ENCODE measurements at regions not wholly inside any gene's neighbourhood (a gene's known extent, or its start where the extent isn't known, plus 50 kb on each side); places are given as distances from the start of the nearest gene placed in this dataset.
A peak's percentile ranks its signal among the peaks of the same experiment; 100 is the strongest.

DNA sequence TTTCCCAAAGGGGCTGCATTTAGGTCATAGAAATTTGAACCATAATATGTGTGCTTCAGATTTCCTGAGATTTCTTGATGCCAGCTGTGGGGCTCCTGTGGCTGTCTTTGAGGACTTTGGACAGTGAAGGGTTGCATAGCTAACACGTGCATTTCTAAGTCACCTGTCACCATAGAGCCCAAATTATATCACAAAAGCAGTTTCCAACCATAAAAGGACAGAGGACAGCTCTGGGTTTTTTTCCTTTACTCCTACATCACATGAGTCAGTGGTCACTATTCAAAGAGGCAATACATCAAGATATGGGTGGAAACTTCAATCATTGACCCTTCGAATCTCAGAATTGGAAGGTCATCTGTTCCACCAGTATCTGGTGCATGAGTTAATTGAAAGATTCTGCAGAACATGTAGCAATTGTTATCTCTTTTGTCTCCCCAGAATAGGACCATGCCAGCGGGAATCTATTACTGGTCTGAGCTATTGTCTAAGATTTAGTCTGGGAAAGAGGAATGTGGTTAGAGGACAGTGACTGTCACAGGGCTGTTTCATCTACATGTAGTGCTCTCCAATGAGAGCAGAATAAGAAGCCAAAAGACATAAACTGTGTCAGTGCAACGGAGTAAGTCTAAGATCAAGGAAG, 133.5 kb downstream of the AASDH start:
- in situ Hi-C loops (cut with HindIII; ENCODE audit: low pct_unique_long_range_greater_than_20kb, low sequenced_read_pairs) = no loop called here
- no peak for TF ChIP-seq JUND (IDR thresholded peaks at IDR 0.05; ENCODE audit: low read depth)
- no peak for DNase-seq (ENCODE audit: low read depth in 1 of 2, low spot score in 1 of 2)

DNA sequence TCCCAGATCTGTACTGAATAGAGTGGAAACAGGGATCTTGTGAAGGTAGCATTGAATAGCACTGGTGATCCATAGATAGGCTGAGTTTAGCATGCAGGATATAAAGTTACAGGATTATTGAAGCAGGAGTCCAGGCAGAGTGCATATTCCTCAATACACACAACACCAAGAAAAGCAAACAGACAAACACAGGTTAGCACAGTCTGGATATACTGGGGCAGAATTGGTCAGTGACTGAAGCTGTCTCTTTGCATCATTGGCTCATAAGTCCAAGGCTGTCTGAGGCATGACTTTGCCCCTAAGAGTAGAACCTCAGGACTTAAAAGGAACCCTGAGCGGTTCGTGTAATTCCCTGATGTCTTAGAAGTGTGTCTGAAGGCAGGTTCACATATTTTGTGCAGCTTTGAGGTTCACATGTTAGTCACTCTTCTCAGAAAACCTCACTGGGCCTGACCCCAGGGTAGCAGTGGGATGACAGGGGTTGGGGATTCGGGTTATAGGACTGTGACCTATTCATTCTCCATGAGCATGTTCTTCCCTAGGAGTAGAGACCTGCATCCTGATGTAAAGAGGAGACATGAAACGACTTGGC, 134.6 kb downstream of the AASDH start:
- in situ Hi-C loops (cut with HindIII; ENCODE audit: low pct_unique_long_range_greater_than_20kb, low sequenced_read_pairs) = no loop called here
- DNase-seq (ENCODE audit: low read depth in 1 of 2, low spot score in 1 of 2) = peak in 1 of 2 experiments; percentile 2
- TF ChIP-seq JUND (IDR thresholded peaks at IDR 0.05; ENCODE audit: low read depth) = no peak

DNA sequence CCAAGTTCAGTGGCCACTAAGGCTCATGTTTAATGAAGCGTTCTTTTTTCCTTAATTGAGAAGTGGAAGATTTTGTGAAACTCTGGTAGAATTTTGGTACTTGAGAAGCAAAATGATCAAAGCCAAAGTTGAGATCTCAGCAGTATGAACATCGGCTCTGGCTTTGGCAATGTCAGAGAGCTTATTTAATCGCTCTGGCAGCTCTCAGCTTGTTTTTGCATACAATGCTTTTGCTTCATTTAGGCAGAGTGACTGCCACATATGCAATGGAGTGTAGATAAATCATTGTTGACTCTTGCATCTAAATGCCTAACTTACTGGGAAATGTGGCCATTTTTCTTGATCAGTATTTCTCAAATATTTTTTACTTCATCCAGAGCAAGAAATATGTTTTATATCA, 135.7 kb downstream of the AASDH start:
- DNase-seq (ENCODE audit: low read depth in 1 of 2, low spot score in 1 of 2) = no peak
- TF ChIP-seq JUND (IDR thresholded peaks at IDR 0.05; ENCODE audit: low read depth) = no peak
- in situ Hi-C loops (cut with HindIII; ENCODE audit: low pct_unique_long_range_greater_than_20kb, low sequenced_read_pairs) = no loop called here

DNA sequence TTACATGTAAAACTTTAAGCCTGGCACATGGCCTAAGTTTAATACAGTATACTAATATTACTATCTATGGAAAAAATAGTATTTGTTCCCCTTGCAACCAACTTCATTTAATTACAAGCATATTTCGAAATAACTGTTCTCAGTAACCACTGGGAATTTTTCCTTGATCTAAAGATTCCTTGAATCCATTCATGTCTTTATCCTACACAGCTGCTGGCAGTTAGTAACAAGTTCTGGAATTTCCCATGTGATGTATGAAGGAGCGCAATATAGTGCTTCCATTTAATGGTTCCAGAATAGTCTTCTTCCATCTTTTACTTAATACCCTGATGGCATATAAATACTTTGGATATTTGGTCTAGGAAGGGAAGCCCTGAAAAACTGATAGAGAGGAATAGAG, 136.5 kb downstream of the AASDH start:
- in situ Hi-C loops (cut with HindIII; ENCODE audit: low pct_unique_long_range_greater_than_20kb, low sequenced_read_pairs) = no loop called here
- no peak for TF ChIP-seq JUND (IDR thresholded peaks at IDR 0.05; ENCODE audit: low read depth)
- no peak for DNase-seq (ENCODE audit: low read depth in 1 of 2, low spot score in 1 of 2)

DNA sequence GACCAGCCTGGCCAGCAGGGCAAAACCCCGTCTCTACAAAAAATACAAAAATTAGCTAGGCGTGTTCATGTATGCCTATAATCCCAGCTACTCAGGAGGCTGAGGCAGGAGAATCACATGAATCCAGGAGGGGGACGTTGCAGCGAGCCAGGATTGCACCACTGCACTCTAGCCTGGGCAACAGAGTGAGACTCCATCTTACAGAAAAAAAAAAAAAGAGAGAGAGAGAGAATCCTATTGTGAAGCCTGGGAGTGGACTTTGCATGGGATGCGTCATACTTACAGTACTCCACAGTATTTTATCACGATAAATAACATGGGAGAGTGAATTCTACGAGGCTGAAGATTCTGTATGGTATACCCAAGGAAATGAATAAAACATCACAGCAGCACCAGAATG, 139.6 kb downstream of the AASDH start:
- in situ Hi-C loops (cut with HindIII; ENCODE audit: low pct_unique_long_range_greater_than_20kb, low sequenced_read_pairs) = no loop called here
- TF ChIP-seq JUND (IDR thresholded peaks at IDR 0.05; ENCODE audit: low read depth) = no peak
- DNase-seq (ENCODE audit: low read depth in 1 of 2, low spot score in 1 of 2) = no peak

DNA sequence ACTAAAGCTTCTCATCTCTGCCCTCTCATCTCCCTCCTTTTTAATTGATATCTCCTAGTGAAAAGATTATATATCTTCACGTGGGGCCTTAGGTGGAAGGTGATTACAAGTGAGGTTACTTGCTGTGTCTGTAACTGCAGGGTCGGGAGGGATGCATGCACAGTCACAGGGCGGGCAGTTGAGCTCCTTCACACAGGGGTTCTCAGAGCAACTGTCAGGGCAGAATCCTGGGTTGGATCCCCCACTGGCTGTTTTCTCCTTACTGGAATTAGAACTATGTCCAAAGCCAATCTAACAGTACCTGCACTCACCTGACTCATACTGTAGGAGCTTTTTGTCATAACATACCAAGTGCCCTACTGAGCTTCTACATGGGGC, 141.1 kb downstream of the AASDH start:
- in situ Hi-C loops (cut with HindIII; ENCODE audit: low pct_unique_long_range_greater_than_20kb, low sequenced_read_pairs) = no loop called here
- no peak for DNase-seq (ENCODE audit: low read depth in 1 of 2, low spot score in 1 of 2)
- no peak for TF ChIP-seq JUND (IDR thresholded peaks at IDR 0.05; ENCODE audit: low read depth)

DNA sequence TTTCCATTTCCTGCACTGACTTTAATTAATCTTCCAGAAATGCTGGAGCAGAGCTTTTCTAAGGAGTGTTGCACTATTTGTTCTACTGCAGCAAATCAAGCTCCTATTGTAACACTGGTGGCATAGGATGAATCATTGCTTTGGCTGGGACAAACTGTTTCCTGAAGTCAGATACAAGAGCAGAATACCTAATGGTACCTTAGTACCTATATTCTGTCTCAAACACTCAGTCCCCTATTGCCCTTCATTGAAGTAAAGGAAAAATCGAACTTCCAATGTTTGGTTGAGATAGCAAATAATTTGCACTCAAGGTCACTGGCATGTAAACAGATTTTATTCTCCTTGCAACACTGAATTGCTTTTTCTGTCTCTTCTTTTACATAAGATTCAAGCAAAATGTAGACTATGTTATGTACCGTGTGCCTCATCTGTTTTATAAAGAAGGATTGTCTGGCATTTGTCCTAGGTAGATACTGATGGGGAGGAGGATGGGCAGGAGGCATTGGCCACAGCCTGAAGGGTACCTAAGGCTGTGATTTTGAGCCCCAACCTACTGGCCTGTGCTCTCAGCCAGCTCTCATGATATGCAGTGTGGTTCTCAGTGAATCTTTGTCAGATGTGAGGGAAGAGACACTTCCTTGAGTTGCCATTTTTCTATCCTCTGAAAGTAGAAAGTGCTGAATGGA, 141.6 kb downstream of the AASDH start:
- in situ Hi-C loops (cut with HindIII; ENCODE audit: low pct_unique_long_range_greater_than_20kb, low sequenced_read_pairs) = no loop called here
- no peak for TF ChIP-seq JUND (IDR thresholded peaks at IDR 0.05; ENCODE audit: low read depth)
- DNase-seq (ENCODE audit: low read depth in 1 of 2, low spot score in 1 of 2) = no peak

DNA sequence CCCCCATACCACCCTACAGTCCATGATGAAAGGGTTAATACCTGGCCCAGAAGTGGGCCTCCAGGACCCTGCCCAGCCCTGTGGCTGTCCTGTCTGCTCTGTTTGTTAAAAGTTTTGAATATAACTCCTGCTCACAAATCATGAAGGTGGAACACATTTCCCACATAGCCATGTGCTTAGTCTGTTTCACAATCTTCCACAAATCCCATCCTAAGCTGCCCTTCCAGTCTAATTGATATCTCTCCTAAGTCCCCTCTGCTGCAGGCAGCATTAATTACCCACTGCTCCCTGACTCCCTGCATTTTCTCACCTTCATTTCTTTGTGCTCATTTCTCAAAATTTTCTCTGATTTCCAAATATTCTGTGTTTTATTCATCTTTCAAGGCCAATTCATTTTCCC, 142.6 kb downstream of the AASDH start:
- TF ChIP-seq JUND (IDR thresholded peaks at IDR 0.05; ENCODE audit: low read depth) = no peak
- in situ Hi-C loops (cut with HindIII; ENCODE audit: low pct_unique_long_range_greater_than_20kb, low sequenced_read_pairs) = no loop called here
- DNase-seq (ENCODE audit: low read depth in 1 of 2, low spot score in 1 of 2) = no peak

DNA sequence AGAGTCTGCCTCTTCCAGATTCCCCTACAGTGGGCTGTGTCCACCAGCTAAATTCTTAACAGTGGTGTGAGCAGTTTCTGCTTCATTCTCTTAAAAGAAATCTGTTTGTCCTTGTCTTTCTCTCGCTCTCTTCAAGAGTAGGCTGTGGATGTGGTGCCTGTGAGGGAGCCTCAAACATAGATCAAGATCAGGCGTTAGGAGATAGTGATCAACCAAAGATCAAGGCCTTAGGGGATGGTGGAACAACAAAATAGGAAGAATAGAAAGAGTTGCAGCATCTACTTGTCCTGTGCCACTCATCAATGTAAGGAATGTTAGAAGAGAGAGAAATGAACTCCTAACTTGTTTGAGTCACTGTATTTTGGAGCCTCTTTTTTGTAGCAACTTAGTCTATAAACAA, 144.2 kb downstream of the AASDH start:
- in situ Hi-C loops (cut with HindIII; ENCODE audit: low pct_unique_long_range_greater_than_20kb, low sequenced_read_pairs) = no loop called here
- TF ChIP-seq JUND (IDR thresholded peaks at IDR 0.05; ENCODE audit: low read depth) = no peak
- DNase-seq (ENCODE audit: low read depth in 1 of 2, low spot score in 1 of 2) = no peak

DNA sequence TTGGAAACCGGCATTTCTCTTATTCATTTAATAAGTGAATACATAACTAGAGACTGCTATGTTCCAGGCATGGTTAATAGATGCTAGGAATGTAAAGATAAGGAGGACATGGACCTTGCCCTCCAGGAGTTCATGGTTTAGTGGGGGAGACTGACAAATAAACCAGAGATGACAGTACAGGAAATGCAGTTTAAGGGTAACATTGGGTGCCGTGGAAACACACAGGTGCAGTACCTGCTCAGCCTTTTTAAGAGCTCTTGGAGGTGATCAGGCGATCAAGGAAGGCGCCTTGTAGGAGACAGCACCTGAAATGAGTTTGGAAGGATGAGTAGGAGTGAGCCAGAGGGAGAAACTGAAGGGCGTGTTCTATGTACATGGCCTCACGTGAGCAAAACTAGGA, 145.8 kb downstream of the AASDH start:
- no peak for DNase-seq (ENCODE audit: low read depth in 1 of 2, low spot score in 1 of 2)
- no peak for TF ChIP-seq JUND (IDR thresholded peaks at IDR 0.05; ENCODE audit: low read depth)
- in situ Hi-C loops (cut with HindIII; ENCODE audit: low pct_unique_long_range_greater_than_20kb, low sequenced_read_pairs) = no loop called here

DNA sequence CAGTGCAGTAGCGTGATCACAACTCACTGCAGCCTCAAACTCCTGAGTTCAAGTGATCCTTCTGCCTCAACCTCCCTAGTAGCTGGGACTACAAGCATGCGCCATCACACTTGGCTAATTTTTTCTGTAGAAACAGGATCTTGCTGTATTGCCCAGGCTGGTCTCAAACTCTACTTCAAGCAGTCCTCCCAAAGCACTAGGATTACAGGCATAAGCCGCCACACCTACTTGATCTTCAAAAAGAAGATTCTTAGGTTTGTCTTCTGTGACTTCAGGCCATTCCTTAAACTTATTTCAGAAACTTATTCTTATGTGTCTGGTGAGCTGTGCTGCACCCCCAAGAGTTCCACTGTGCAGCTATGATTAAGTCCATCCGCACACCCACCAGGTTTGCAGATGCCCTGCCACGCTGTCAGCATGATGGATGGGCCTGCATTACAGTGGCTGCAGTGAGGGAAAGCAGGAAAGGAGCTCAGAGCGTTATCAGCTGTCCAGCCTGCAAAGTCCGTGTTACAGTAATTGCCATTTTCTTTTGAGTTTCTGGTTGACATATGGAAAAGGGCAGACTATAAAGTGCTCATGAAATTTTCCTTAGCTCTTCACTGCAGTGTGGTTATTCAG, 146.6 kb downstream of the AASDH start:
- no peak for TF ChIP-seq JUND (IDR thresholded peaks at IDR 0.05; ENCODE audit: low read depth)
- DNase-seq (ENCODE audit: low read depth in 1 of 2, low spot score in 1 of 2) = no peak
- in situ Hi-C loops (cut with HindIII; ENCODE audit: low pct_unique_long_range_greater_than_20kb, low sequenced_read_pairs) = no loop called here

DNA sequence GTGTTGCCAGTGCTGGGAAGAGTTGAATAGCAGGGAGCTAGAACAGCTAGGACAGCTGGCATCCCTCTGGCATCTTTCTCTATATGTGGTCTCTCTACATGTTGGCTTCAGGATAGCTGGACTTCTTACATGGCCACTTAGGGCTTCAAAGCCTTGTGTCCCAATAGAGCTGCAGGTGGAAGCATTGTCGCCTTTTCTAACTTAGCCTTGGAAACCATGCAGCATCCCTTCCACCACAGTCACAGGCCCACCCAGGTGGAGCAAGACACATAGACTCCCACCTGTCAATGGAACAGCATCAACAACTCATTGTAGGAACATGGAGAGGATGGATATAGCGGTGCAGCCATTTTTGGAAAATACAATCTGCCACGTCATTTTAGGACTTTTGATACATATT, 149.0 kb downstream of the AASDH start:
- no peak for DNase-seq (ENCODE audit: low read depth in 1 of 2, low spot score in 1 of 2)
- in situ Hi-C loops (cut with HindIII; ENCODE audit: low pct_unique_long_range_greater_than_20kb, low sequenced_read_pairs) = no loop called here
- TF ChIP-seq JUND (IDR thresholded peaks at IDR 0.05; ENCODE audit: low read depth) = no peak

DNA sequence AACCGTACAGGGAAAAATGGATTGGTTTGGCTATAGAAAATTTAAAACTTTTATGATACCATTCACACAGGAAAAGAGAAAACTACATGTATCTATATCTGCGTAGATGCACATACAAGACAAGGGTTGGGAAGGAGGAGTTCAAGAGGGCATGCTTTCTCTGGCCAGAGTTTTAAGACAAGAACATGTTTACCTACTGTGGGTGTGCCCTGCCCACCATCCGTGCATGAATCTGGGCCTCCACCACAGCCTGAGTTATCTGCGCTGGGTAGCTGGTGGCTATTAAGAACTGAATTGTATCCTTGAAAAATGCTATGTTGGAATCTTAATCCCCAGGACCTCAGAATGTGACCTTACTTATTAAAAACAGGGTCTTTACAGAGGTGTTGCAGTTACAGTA, 151.6 kb downstream of the AASDH start:
- in situ Hi-C loops (cut with HindIII; ENCODE audit: low pct_unique_long_range_greater_than_20kb, low sequenced_read_pairs) = no loop called here
- DNase-seq (ENCODE audit: low read depth in 1 of 2, low spot score in 1 of 2) = no peak
- TF ChIP-seq JUND (IDR thresholded peaks at IDR 0.05; ENCODE audit: low read depth) = no peak

Data from T47D (cell line).